ENCODE measurements at regions not wholly inside any gene's neighbourhood (a gene's known extent, or its start where the extent isn't known, plus 50 kb on each side); places are given as distances from the start of the nearest gene placed in this dataset.

DNA sequence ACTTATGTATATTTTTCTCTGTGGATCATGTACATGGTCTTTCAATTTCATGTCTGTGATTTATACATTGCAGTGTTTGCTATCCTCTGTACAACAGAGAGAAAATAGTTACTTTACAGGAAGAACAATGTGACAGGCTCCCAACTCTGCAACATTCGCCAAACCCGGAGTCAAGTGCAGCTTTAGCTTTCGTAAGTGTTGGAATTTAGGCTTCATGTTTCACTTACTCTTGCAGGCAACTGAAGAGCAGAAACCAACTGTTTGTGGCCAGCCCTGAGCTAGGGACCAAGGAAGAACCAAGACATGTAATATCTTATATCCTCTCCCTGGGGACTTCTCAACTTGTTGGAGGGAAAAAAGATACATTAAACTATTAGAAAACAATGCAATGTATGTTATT lies 147.9 kb downstream of the C5orf15 start:
- no peak for TF ChIP-seq POLR2AphosphoS5 (IDR thresholded peaks at IDR 0.05; ENCODE audit: borderline replicate concordance, low read depth, low read length)
- TF ChIP-seq EZH2 (IDR thresholded peaks at IDR 0.05): no peak
- no peak for TF ChIP-seq FOXP2 (optimal IDR thresholded peaks at IDR 0.05; ENCODE audit: control extremely low read depth, extremely low read length, insufficient read depth)
